Thyroid gland (tissue), 4 donors: ENCODE measurements at regions not wholly inside any gene's neighbourhood (a gene's known extent, or its start where the extent isn't known, plus 50 kb on each side); places are given as distances from the start of the nearest gene placed in this dataset.

ENCODE experiments used
- DNase-seq, 2 donors: peaks; one replicate each; pipeline ENCODE4 v3.0.0-alpha.2; 2019
- H3K27ac ChIP-seq, 3 donors: fragments of 200-600 bp; sonication (generic); 1 replicate in 2 of 3; 2 replicates in 1 of 3; pipeline ENCODE4 v1.5.1; 2016 to 2019; ENCODE audit warnings: mild to moderate bottlenecking in 1 of 3, moderate library complexity in 1 of 3
- H3K27me3 ChIP-seq: fragments of 200-600 bp; sonication (generic); one replicate; pipeline ENCODE4 v1.5.1; 2019
- H3K36me3 ChIP-seq, 2 donors: fragments of 200-600 bp; sonication (generic); one replicate each; pipeline ENCODE4 v1.5.1; 2016 to 2019
- H3K4me1 ChIP-seq, 2 donors: fragments of 200-600 bp; sonication (generic); one replicate each; pipeline ENCODE4 v1.5.1; 2017 to 2019
- H3K4me3 ChIP-seq, 3 donors: fragments of 200-600 bp; sonication (generic); replicated peaks in 1 of 3; 1 replicate in 2 of 3; 2 replicates in 1 of 3; pipeline ENCODE4 v1.5.1; 2016; ENCODE audit warnings: mild to moderate bottlenecking in 1 of 3
- H3K9me3 ChIP-seq: fragments of 200-600 bp; sonication (generic); one replicate; pipeline ENCODE4 v1.5.1; 2017
- CTCF ChIP-seq, 6 experiments: fragments of 200-600 bp in 3 of 6; fragments of 450-650 bp in 3 of 6; sonication (generic) in 3 of 6; IDR thresholded peaks; one replicate each; pipeline ENCODE4 v1.5.1; 2016 to 2019; ENCODE audit warnings: antibody characterized with exemption in 6 of 6, mild to moderate bottlenecking in 2 of 6, inconsistent platforms in 1 of 6, moderate library complexity in 1 of 6
- POLR2A ChIP-seq, 2 donors: fragments of 450-650 bp; IDR thresholded peaks; one replicate each; pipeline ENCODE4 v1.6.1; 2017; ENCODE audit warnings: antibody characterized with exemption in 2 of 2, mild to moderate bottlenecking in 2 of 2, moderate library complexity in 1 of 2
- whole genome bisulfite sequencing, 2 donors: methylation state at CpG; one replicate each; pipeline ENCODE4 v1.1.5; 2017; 5-methylcytosine and 5-hydroxymethylcytosine counted together
- intact Hi-C: fragments of 100-400 bp; cut with DNase I; formaldehyde crosslinking; loops from one replicate; pipeline ENCODE4 v1.15.1; 2023

GRCh38 chr5:56763711-56764466 lies 51.5 kb upstream of the MAP3K1 start:
- TF ChIP-seq CTCF (IDR thresholded peaks at IDR 0.05) (no peak), POLR2A (IDR thresholded peaks at IDR 0.05) (peak in 1 of 2 donors; percentile 20)
- no peaks in the 10 kb centered on the region for H3K36me3 ChIP-seq
- H3K27ac ChIP-seq, result peak overlapping the region; percentile 71 to 81 (median 72)
- peak; percentile 98 for DNase-seq
- H3K4me1 ChIP-seq, result peaks cover 11 to 40% of the 10 kb centered on the region in 2 donors
- 15 to 28% methylated on average over 7 of the region's 7 CpGs for WGBS, 2 donors
- H3K9me3 ChIP-seq, result no peaks in the 10 kb centered on the region
- no peaks in the 10 kb centered on the region for H3K27me3 ChIP-seq
- no peak overlapping the region for H3K4me3 ChIP-seq
- intact Hi-C loops, result no loop called here

- no peaks in the 10 kb centered on the region for H3K36me3 ChIP-seq
- H3K27me3 ChIP-seq, result no peaks in the 10 kb centered on the region
- WGBS, 2 donors, result 78 to 86% methylated on average over 1 of the region's 1 CpG
- H3K4me3 ChIP-seq, result no peak overlapping the region
- TF ChIP-seq CTCF (IDR thresholded peaks at IDR 0.05) (no peak), POLR2A (IDR thresholded peaks at IDR 0.05) (no peak)
- H3K27ac ChIP-seq, result peak overlapping the region; percentile 71 to 81 (median 72)
- intact Hi-C loops, result no loop called here
- DNase-seq, result no peak
- H3K9me3 ChIP-seq, result no peaks in the 10 kb centered on the region
- H3K4me1 ChIP-seq, result peaks cover 11 to 40% of the 10 kb centered on the region in 2 donors
These were observed 52.2 kb upstream of the MAP3K1 start for GRCh38 chr5:56763182-56763581.

- 69 to 70% methylated on average over 4 of the region's 4 CpGs for WGBS, 2 donors
- Histone ChIP-seq H3K4me1 (peaks cover 11 to 40% of the 10 kb centered on the region in 2 donors), H3K36me3 (no peaks in the 10 kb centered on the region), H3K4me3 (no peak overlapping the region), H3K27me3 (no peaks in the 10 kb centered on the region), H3K9me3 (no peaks in the 10 kb centered on the region), H3K27ac (peak overlapping the region in 1 of 3 donors; percentile 19)
- no peak for DNase-seq
- TF ChIP-seq CTCF (IDR thresholded peaks at IDR 0.05) (no peak), POLR2A (IDR thresholded peaks at IDR 0.05) (no peak)
- intact Hi-C loops, result no loop called here
These were observed 54.0 kb upstream of the MAP3K1 start for GRCh38 chr5:56761151-56761885.

GRCh38 chr5:56760723-56761122 lies 54.6 kb upstream of the MAP3K1 start:
- Histone ChIP-seq H3K4me1 (peaks cover 11 to 40% of the 10 kb centered on the region in 2 donors), H3K36me3 (no peaks in the 10 kb centered on the region), H3K4me3 (no peak overlapping the region), H3K27ac (no peak overlapping the region), H3K27me3 (no peaks in the 10 kb centered on the region), H3K9me3 (no peaks in the 10 kb centered on the region)
- TF ChIP-seq POLR2A (IDR thresholded peaks at IDR 0.05) (no peak), CTCF (IDR thresholded peaks at IDR 0.05) (no peak)
- DNase-seq, result no peak
- intact Hi-C loops, result no loop called here
- WGBS, 2 donors, result 85 to 92% methylated on average over 5 of the region's 5 CpGs
